GM12865 (cell line): ENCODE measurements at regions not wholly inside any gene's neighbourhood (a gene's known extent, or its start where the extent isn't known, plus 50 kb on each side); places are given as distances from the start of the nearest gene placed in this dataset.
A peak's percentile ranks its signal among the peaks of the same experiment; 100 is the strongest.
"Not testable (repeated sequence)": the region's sequence is repeated elsewhere in the genome, so short reads cannot be mapped to it uniquely, and the experiment has no call there.

Source experiments
- DNase-seq: peaks from one replicate; pipeline ENCODE4 v3.0.0; 2010; ENCODE audit warnings: low read depth
- H3K4me3 ChIP-seq: 2 replicates; pipeline ENCODE4 v1.5.1; 2011; ENCODE audit warnings: mild to moderate bottlenecking, low read depth, low read length, control low read depth
- CTCF ChIP-seq: IDR thresholded peaks from 2 replicates; pipeline ENCODE4 v1.5.1; 2011; ENCODE audit warnings: low read length, control low read depth, low read depth, inconsistent platforms; ENCODE audit not compliant: insufficient read depth; ENCODE audit errors: missing control alignments

- DNase-seq, result no peak
- no peak for TF ChIP-seq CTCF
- no peak overlapping the region for H3K4me3 ChIP-seq
Measured at GRCh38 chr9:124149992-124150391, 107.8 kb upstream of the NEK6 start.

- no peak for TF ChIP-seq CTCF
- no peak for DNase-seq
- H3K4me3 ChIP-seq, result no peak overlapping the region
Measured at GRCh38 chr9:124163760-124164255, 93.9 kb upstream of the NEK6 start.

- no peak for TF ChIP-seq CTCF
- no peak for DNase-seq
- no peak overlapping the region for H3K4me3 ChIP-seq
Measured at GRCh38 chr9:124164811-124165210, 92.9 kb upstream of the NEK6 start.

GRCh38 chr9:124174433-124174832, 83.3 kb upstream of the NEK6 start:
- peak overlapping the region; percentile 40 for H3K4me3 ChIP-seq
- TF ChIP-seq CTCF, result no peak
- DNase-seq, result peak; percentile 21

DNA sequence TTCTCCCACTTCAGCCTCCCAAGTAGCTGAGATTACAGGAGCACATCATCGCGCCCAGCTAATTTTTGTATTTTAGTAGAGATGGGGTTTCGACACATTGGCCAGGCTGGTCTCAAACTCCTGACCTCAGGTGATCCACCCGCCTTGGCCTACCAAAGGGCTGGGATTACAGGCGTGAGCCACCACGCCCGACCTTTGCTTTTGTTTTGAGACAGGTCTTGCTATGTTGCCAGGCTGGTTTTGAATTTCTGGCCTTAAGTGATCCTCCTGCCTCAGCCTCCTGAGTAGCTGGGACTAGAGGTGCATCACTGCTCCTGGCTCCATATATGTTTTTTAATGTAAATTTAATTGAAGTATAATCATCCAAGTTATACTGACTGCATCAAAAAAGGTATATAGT, 80.2 kb upstream of the NEK6 start:
- not testable (repeated sequence) for H3K4me3 ChIP-seq, DNase-seq

GRCh38 chr9:124179196-124180071, 78.3 kb upstream of the NEK6 start:
- no peak overlapping the region for H3K4me3 ChIP-seq
- DNase-seq, result no peak
- no peak for TF ChIP-seq CTCF

GRCh38 chr9:124180557-124180956, 77.2 kb upstream of the NEK6 start:
- no peak overlapping the region for H3K4me3 ChIP-seq
- TF ChIP-seq CTCF, result no peak
- DNase-seq, result no peak
